ENCODE measurements at regions not wholly inside any gene's neighbourhood (a gene's known extent, or its start where the extent isn't known, plus 50 kb on each side); places are given as distances from the start of the nearest gene placed in this dataset.

DNA sequence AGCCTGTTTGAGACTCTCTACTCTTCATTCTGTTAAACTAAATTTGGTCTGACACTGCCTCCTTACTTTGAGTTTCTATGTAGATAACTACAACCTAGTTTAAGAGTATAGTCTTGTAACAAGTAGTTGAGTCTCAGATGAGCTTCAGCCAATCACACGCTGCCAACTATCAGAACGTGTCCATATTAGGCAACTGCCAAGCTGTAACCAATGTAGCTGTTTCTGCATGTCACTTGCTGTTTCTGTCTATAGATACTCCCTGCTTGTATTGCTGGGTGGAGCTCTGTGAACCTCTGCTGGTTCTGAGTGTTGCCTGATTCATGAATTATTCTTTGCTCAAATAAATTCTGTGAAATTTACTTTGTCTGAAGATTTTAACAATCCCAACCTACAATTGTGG is 452.6 kb upstream of the NR5A2 start:
- ATAC-seq, result no peak
- POLR2A ChIA-PET, result no interaction called here
- no peak overlapping the region for H3K4me3 ChIP-seq (ENCODE audit: low read depth in 2 of 2, low read length in 2 of 2)

GRCh38 chr1:199580300-199580699 is 447.2 kb upstream of the NR5A2 start:
- intact Hi-C loops (cut with micrococcal nuclease; ENCODE audit: unreplicated experiment), result no loop called here
- no peaks in the 10 kb centered on the region for H3K36me3 ChIP-seq (ENCODE audit: control insufficient read depth, insufficient read depth, low read length)
- H3K4me1 ChIP-seq (ENCODE audit: control insufficient read depth, insufficient read depth, low read length), result no peaks in the 10 kb centered on the region
- H3K4me3 ChIP-seq (ENCODE audit: low read depth in 2 of 2, low read length in 2 of 2), result no peak overlapping the region
- TF ChIP-seq CTCF (IDR thresholded peaks at IDR 0.05) (no peak), POLR2AphosphoS5 (IDR thresholded peaks at IDR 0.05; ENCODE audit: low read depth, low read length) (no peak), SIN3A (IDR thresholded peaks at IDR 0.05; ENCODE audit: borderline replicate concordance, insufficient read depth, low read depth, low read length) (no peak)
- no TSS peak for BruUV-seq (replicated peaks)
- no peak for ATAC-seq
- H3K27me3 ChIP-seq (ENCODE audit: control insufficient read depth, insufficient read depth, low read length), result no peaks in the 10 kb centered on the region
- POLR2A ChIA-PET, result no interaction called here
- in situ Hi-C loops (cut with HindIII; ENCODE audit: low pct_unique_long_range_greater_than_20kb, low sequenced_read_pairs), result no loop called here
- CTCF ChIA-PET, result no interaction called here
- no peaks in the 10 kb centered on the region for H3K9me3 ChIP-seq (ENCODE audit: control insufficient read depth, insufficient read depth, low read depth, low read length)
- DNase-seq (ENCODE audit: low read depth, low spot score), result no peak
- H3K27ac ChIP-seq (ENCODE audit: low read length), result no peak overlapping the region

More for the DNA sequence above, 452.6 kb upstream of the NR5A2 start:
- BruUV-seq (replicated peaks), result no TSS peak
- H3K27ac ChIP-seq (ENCODE audit: low read length), result no peak overlapping the region
- in situ Hi-C loops (cut with HindIII; ENCODE audit: low pct_unique_long_range_greater_than_20kb, low sequenced_read_pairs) (no loop called here), intact Hi-C loops (cut with micrococcal nuclease; ENCODE audit: unreplicated experiment) (no loop called here)
- no peaks in the 10 kb centered on the region for H3K4me1 ChIP-seq (ENCODE audit: control insufficient read depth, insufficient read depth, low read length)
- H3K27me3 ChIP-seq (ENCODE audit: control insufficient read depth, insufficient read depth, low read length), result no peaks in the 10 kb centered on the region
- CTCF ChIA-PET, result no interaction called here
- DNase-seq (ENCODE audit: low read depth, low spot score), result no peak
- H3K36me3 ChIP-seq (ENCODE audit: control insufficient read depth, insufficient read depth, low read length), result no peaks in the 10 kb centered on the region
- no peak for TF ChIP-seq REST (IDR thresholded peaks at IDR 0.05; ENCODE audit: insufficient read depth in 1 of 2, low read depth in 2 of 2, low read length in 1 of 2)
- TF ChIP-seq SIN3A (IDR thresholded peaks at IDR 0.05; ENCODE audit: borderline replicate concordance, insufficient read depth, low read depth, low read length), result no peak
- TF ChIP-seq POLR2AphosphoS5 (IDR thresholded peaks at IDR 0.05; ENCODE audit: low read depth, low read length), result no peak
- no peak for TF ChIP-seq CTCF (IDR thresholded peaks at IDR 0.05)
- TF ChIP-seq TCF7L2 (IDR thresholded peaks at IDR 0.05; ENCODE audit: low read depth, low read length), result no peak
- no peaks in the 10 kb centered on the region for H3K9me3 ChIP-seq (ENCODE audit: control insufficient read depth, insufficient read depth, low read depth, low read length)

- intact Hi-C loops (cut with micrococcal nuclease; ENCODE audit: unreplicated experiment), result no loop called here
- DNase-seq (ENCODE audit: low read depth, low spot score), result no peak
- Histone ChIP-seq H3K9me3 (ENCODE audit: control insufficient read depth, insufficient read depth, low read depth, low read length) (no peaks in the 10 kb centered on the region), H3K27ac (ENCODE audit: low read length) (no peak overlapping the region), H3K4me3 (ENCODE audit: low read depth in 2 of 2, low read length in 2 of 2) (no peak overlapping the region), H3K27me3 (ENCODE audit: control insufficient read depth, insufficient read depth, low read length) (no peaks in the 10 kb centered on the region), H3K36me3 (ENCODE audit: control insufficient read depth, insufficient read depth, low read length) (no peaks in the 10 kb centered on the region), H3K4me1 (ENCODE audit: control insufficient read depth, insufficient read depth, low read length) (no peaks in the 10 kb centered on the region)
- ChIA-PET POLR2A (no interaction called here), CTCF (no interaction called here)
- TF ChIP-seq CTCF (IDR thresholded peaks at IDR 0.05) (no peak), TCF7L2 (IDR thresholded peaks at IDR 0.05; ENCODE audit: low read depth, low read length) (no peak), POLR2AphosphoS5 (IDR thresholded peaks at IDR 0.05; ENCODE audit: low read depth, low read length) (no peak), REST (IDR thresholded peaks at IDR 0.05; ENCODE audit: insufficient read depth in 1 of 2, low read depth in 2 of 2, low read length in 1 of 2) (no peak), SIN3A (IDR thresholded peaks at IDR 0.05; ENCODE audit: borderline replicate concordance, insufficient read depth, low read depth, low read length) (no peak)
- ATAC-seq, result no peak
- BruUV-seq (replicated peaks), result no TSS peak
- in situ Hi-C loops (cut with HindIII; ENCODE audit: low pct_unique_long_range_greater_than_20kb, low sequenced_read_pairs), result no loop called here
Measured at GRCh38 chr1:199585392-199585791, 442.1 kb upstream of the NR5A2 start.
